GM19238 (cell line): ENCODE measurements at regions not wholly inside any gene's neighbourhood (a gene's known extent, or its start where the extent isn't known, plus 50 kb on each side); places are given as distances from the start of the nearest gene placed in this dataset.

ENCODE experiments used
- DNase-seq: peaks from one replicate; pipeline ENCODE4 v3.0.0; 2011; ENCODE audit warnings: low spot score; ENCODE audit not compliant: insufficient read length

DNA sequence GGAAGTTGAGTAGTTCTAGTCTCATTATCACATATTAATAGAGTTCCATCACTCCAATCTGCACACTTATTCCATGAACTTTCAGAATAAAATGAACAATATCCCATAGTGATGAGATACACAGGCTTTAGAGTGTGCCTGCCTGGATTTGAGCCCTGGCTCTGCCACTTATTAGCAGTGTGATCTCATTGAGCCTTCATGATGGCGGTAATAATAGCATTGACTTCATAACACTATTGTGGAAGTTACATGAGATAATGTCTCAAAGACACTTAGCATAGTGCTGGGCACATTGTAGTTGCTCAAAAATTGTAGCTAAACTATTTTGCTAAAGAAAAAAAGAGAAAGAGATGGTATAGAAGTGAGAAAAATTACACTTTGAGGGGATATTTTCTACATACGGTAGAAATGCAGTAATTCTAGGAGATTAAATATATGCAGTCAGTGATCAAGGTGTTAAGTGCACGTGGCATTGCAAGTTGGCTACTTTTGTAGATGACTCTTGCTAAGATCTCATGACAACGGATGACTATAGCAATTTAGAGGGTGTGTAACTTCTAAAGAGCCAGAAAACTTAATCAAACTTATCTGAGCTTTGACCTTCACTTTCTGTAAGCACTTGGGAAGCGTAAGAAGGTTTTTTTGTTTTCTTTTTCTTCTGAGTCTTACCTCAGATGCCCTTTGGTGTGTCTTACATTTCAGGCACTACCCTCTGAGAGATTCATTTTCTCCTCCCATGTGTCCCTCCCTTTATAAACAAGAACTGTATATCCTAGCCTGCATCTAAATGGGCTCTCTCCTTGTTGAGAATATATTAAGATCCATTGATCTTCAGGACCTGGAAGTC, 380.6 kb upstream of the NR3C2 start:
- DNase-seq: no peak

- DNase-seq: no peak
These were observed 371.8 kb upstream of the NR3C2 start for GRCh38 chr4:148814030-148814429.

DNA sequence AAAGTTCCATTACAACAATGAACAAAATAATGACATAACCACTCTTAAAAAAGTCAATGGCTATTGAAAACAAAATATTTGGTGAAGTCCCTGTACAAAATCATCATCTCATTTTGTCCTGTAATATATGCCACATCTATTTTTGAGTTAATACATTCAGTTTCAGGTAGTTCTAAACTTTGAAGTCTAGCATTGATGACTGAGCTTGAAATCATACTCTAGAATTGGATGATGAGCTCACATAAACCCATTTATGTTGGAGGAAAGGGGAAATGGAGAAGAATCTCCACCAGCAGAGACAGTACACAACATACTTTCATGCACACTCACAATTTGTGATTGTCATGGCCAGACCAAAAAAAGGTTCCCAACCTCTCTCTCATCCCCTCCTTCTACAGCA, 371.1 kb upstream of the NR3C2 start:
- no peak for DNase-seq

GRCh38 chr4:148812101-148812500, 369.9 kb upstream of the NR3C2 start:
- no peak for DNase-seq

- no peak for DNase-seq
These were observed 368.2 kb upstream of the NR3C2 start for GRCh38 chr4:148810461-148810860.

GRCh38 chr4:148808416-148808815, 366.2 kb upstream of the NR3C2 start:
- no peak for DNase-seq

- no peak for DNase-seq
These were observed 358.7 kb upstream of the NR3C2 start for GRCh38 chr4:148800940-148801339.

DNA sequence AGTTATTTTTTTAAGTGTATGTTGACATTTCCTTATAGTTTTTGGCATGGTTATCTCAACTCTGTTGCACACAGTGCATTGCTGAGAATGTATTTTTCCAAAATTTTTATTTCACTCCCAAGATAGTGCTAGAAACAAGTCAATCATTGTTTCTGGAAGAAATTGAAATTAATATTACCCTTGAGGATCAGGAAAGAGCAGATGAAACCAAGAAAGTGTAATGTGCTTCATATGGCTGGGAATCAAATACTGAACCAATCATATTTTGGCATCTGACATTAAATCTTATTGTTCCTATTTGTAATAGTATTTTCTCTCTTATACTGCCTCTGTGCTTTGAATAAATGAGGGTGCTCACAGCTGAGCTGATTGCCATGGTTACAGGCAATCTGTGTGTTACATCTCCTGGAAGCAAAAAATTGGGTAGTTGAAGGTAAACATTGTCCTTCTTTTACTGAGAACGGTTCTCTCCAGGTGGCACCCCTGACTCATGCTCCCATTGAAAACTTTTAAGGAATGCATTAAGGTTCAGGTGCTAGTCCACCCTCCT, 358.2 kb upstream of the NR3C2 start:
- no peak for DNase-seq

- DNase-seq: no peak
These were observed 353.1 kb upstream of the NR3C2 start for GRCh38 chr4:148795156-148795864.

GRCh38 chr4:148793221-148793620, 351.0 kb upstream of the NR3C2 start:
- DNase-seq: no peak

DNA sequence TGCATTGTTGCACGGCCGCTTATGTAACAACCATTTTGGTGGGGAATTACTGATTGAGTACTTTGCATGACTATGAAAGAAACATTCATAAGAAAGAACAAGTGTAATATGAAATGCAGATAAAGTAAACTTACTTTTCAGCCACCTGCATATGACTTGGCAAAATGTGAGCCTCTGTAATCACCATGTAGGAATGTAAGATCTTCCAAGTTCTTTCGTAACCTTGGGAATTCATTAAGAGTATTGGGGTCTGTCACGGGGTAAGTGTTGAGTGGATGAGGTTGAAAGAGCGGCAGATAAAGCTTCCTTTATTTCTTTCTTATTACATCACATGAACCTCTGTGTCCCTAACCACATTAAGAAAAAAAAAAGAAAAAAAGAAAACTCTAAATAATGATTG, 348.5 kb upstream of the NR3C2 start:
- no peak for DNase-seq

DNA sequence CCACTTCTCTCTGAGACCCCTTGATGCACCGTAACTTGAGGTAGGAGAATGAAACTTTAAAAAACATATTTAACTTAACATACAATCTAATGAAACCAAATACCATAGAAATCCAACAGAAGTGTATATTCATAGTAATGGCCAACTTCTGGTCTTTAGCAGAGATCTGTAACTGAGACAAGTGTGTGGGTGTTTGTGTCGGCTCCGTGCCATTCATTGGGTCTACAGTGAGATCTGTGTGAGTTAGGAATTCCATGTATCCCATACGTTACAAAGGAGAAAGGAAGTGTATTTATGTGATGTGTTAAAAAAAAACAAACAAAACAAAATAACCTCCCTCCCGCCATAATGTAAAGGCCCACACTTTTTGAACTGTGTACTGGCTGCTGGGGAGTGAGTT, 348.0 kb upstream of the NR3C2 start:
- no peak for DNase-seq

DNA sequence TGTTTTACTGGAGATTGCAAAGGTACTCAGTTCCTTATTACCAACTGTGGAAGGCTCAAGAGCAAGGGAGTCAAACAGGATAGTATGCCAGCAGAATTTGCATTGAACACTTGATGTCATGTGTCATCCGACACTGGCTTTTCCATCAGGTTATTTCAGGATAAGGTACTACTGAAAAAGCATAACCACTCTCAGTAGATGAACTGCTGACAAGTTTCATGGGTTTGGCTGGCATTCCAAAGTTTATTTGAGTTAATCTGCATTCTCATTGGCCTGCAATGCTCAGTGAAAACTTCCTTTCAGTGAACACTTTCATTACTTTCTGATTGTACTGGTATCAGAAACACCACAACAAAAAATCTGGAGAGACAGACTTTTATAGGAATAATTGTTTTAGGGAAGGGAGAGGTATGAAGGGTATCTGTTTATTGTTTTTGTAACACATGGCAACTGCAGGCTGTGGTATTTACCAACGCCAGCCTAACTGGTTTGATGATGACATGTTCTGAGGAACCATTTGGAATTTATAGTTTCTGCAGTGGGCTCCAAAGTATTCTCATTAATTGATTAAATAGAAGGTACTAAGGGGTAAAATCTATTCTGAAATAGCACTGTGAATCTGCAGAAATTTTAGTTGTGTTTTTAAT, 345.7 kb upstream of the NR3C2 start:
- no peak for DNase-seq

DNA sequence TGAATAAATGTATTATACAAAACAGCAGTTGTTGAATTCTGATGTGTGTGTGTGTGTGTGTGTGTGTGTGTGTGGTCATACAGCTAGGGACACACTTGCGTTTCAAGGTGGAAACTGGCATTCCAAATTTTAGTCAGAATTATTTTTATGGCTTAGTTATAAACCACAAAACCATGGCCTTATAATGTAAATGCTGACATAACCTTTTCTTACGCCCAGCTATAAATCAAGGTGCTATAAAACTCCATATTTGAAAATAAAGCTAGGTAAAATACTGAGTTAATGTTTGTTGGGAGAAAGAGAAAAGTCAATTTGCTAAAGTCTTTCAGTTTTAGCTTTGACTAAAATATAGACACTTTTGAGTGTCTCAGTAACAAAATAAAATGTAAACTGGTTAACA, 345.1 kb upstream of the NR3C2 start:
- no peak for DNase-seq

DNA sequence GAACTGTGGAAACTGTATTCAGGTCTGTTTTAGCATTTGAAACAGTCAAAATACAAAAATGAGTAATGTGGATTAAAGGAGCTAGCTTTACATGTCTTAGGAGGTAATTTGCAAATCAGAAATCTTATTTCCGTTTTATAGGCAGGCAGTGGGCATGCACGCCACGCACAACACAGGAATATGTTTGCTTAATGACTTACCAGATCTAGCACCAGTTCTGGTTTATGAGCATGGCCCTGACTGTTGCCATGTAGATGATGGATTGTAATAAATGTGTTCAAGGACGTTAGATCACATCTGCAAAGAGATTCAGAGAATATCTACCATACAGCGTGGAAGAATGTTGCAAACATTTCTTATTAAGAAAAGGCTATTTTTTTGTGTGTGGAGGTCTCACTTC, 344.5 kb upstream of the NR3C2 start:
- no peak for DNase-seq

DNA sequence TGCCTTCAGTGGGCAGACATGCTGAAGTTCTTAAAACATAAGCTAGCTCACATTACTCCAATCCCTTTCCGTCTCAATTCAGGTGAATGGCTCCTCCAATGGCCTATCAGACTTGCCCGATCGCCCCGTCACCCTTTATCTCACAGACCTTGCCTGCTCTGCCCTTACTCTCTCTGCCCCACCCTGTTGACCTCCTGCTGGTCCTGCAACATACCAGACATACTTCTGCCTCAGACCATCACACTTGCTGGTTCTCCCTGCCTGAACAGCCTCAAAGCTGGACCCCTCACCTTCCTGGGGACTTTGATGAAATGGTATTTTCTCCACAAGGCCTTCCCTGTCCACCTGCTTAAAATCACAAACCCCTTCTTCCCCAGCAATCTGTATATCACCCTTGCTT, 340.1 kb upstream of the NR3C2 start:
- DNase-seq: no peak

DNA sequence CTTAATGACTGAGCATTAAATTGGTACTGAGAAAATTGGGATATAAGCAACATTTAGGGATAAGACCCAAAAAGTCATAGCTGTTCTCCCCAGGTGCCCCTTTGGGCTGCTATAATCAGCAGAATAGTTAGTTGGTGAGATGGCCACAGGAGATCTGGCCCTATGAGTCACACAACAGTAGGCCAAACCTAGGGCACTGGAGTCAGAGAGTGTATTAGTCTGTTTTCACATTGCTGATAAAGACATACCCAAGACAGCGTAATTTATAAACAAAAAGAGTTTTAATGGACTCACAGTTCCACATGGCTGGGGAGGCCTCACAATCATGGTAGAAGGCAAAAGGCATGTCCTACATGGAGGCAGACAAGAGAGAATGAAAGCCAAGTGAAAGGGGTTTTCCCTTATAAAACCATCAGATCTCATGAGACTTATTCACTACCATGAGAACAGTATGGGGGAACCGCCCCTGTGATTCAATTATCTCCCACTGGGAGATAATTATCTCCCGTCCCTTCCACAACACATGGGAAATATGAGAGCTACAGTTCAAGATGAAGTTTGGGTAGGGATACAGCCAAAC, 338.3 kb upstream of the NR3C2 start:
- no peak for DNase-seq

DNA sequence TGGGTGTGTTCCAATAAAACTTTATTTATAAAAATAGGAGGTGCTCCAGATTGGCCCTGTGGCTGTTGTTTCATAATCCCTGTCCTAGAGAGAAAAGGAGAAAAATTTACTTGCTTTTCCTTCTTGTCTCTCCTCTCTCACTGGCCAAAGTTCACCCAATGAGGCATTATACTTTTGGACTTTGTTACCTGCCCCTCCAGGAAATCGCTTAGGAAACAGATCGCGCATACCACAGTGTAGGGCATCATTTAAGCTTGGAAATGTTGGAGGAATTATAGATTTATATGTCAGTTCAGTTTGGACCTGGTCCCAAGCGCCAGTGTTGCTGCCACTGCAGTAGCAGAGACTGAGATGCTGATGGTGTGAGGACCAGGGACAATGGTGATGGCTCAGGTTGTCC, 337.6 kb upstream of the NR3C2 start:
- DNase-seq: no peak

- DNase-seq: no peak
These were observed 336.9 kb upstream of the NR3C2 start for GRCh38 chr4:148778980-148779675.

DNA sequence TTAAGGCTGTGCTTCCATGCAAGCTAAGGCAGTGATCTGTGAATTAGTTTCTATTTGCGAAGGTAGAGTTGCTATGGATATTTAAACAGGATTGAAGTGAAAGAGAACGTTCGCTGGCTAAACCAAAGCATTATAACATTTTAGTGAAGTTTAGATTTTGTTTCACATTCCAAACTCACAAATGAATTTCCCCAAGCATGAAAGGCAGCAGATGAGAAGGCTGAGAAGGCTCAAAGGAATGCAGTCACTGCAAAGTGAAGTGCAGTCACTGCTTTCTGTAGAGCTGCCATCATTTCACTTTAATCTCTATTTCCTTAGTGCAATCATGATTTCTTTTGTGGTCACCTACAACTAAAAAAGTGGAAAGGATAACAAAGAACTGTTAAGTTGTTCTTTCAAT, 334.7 kb upstream of the NR3C2 start:
- DNase-seq: no peak

- DNase-seq: no peak
These were observed 331.9 kb upstream of the NR3C2 start for GRCh38 chr4:148774134-148774533.
